ENCODE measurements at regions not wholly inside any gene's neighbourhood (a gene's known extent, or its start where the extent isn't known, plus 50 kb on each side); places are given as distances from the start of the nearest gene placed in this dataset.

DNA sequence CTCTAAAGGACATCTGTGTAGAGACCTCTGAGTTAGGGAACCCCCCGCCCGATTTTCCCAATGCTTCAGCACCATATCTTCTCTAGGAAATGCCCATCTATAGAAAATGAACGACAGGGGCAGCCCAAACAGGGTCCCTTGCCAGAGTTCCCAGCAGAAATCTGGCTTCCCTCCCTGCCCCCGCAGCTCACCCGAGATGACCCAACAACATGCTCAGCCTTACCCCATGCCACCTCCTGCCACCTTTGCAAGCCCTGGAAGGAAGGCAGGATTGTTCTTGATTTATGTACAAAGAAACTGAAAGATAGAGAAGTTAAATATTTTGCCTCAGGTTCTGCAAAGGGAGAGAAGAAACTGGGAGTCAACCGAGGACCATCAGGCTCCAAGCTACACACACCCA lies 105.6 kb upstream of the UQCRFS1 start:
- TF ChIP-seq, protein P1, sequence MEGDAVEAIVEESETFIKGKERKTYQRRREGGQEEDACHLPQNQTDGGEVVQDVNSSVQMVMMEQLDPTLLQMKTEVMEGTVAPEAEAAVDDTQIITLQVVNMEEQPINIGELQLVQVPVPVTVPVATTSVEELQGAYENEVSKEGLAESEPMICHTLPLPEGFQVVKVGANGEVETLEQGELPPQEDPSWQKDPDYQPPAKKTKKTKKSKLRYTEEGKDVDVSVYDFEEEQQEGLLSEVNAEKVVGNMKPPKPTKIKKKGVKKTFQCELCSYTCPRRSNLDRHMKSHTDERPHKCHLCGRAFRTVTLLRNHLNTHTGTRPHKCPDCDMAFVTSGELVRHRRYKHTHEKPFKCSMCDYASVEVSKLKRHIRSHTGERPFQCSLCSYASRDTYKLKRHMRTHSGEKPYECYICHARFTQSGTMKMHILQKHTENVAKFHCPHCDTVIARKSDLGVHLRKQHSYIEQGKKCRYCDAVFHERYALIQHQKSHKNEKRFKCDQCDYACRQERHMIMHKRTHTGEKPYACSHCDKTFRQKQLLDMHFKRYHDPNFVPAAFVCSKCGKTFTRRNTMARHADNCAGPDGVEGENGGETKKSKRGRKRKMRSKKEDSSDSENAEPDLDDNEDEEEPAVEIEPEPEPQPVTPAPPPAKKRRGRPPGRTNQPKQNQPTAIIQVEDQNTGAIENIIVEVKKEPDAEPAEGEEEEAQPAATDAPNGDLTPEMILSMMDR (conservative IDR thresholded peaks at IDR 0.05; ENCODE audit: control insufficient read depth, insufficient read depth, low read depth, low read length), result no peak
- no peak for DNase-seq (ENCODE audit: low read depth)
- no peak overlapping the region for H3K4me3 ChIP-seq (ENCODE audit: control insufficient read depth, low read depth, low read length)

DNA sequence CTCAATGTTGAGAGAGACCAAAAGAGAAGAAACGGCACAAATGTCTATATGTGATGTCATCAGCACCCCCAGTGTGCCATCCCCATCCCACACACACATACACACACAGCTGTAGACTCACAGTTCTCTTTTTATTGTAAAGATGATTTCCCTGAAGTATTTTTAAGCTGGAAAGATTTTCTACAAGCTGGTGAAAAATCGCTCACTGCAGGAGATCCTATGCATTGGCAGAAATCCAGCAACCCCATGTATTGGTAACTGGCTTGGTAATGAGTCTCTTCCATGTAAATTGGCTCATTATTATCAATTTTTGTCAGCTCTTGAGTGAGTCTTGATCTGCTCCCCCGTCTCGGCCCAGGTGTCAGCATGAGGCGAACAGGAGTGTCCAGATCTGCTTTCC lies 107.1 kb upstream of the UQCRFS1 start:
- H3K4me3 ChIP-seq (ENCODE audit: control insufficient read depth, low read depth, low read length), result no peak overlapping the region
- no peak for DNase-seq (ENCODE audit: low read depth)
- TF ChIP-seq, protein P1 (conservative IDR thresholded peaks at IDR 0.05; ENCODE audit: control insufficient read depth, insufficient read depth, low read depth, low read length), result no peak

DNA sequence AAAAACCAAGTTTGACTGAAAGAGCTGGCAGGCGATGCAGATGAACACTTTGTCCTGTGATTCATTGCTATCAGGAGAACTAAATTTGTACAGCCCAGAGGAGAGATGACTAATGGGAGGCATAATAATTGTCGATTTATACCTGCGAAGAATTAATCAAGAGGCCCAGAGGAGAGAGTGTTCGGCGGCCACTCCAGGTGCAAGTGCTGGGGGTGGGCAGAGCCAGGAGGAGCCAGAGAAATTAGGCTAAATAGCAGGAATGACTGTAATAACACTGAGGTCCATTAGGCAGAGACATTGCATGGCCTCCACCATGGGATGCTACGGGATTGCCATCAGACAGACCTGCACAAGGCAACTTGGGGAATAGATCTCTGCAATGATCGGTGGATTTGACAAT lies 107.7 kb upstream of the UQCRFS1 start:
- TF ChIP-seq, protein P1 (conservative IDR thresholded peaks at IDR 0.05; ENCODE audit: control insufficient read depth, insufficient read depth, low read depth, low read length), result no peak
- H3K4me3 ChIP-seq (ENCODE audit: control insufficient read depth, low read depth, low read length), result no peak overlapping the region
- DNase-seq (ENCODE audit: low read depth), result no peak

DNA sequence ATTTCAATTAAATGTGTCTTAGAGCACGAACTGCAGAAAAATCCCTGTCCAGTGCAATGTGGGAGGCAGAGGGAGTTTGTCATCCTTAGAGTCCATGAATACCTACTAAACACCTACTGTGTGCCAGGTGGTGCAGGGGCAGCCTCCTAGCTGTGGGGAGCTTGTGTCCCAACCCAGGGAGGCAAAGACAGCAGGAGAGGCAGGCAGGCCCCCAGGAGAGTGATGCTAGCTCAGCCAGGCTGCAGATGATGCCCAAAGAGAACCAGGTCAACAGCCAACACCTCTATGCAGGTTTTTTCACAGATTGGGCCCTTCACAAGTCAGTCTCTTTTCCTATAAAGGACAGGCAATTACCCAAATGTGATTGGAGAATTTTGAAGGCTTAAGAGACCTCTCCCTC lies 108.2 kb upstream of the UQCRFS1 start:
- no peak for DNase-seq (ENCODE audit: low read depth)
- TF ChIP-seq, protein P1 (conservative IDR thresholded peaks at IDR 0.05; ENCODE audit: control insufficient read depth, insufficient read depth, low read depth, low read length), result no peak
- H3K4me3 ChIP-seq (ENCODE audit: control insufficient read depth, low read depth, low read length), result no peak overlapping the region

DNA sequence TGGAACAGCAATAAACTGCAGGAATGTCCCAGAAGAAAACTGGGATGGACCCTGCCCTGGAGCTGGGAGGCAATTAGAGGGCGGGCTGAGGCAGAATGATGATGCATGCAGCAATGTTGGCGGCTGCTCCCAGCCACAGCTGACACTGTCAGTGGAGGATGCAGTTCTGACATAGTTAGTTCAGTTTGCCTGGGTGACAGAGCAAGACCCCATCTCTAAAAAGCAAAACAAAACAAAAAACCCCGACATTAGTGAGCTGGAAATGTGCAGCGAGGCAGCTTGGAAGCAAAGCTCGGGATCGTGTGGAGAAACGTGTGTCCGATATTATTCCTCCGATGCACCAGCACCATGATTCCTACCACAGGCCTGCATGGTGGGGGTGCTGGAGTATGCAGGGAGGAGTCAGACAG lies 110.1 kb upstream of the UQCRFS1 start:
- H3K4me3 ChIP-seq (ENCODE audit: control insufficient read depth, low read depth, low read length), result no peak overlapping the region
- TF ChIP-seq, protein P1 (conservative IDR thresholded peaks at IDR 0.05; ENCODE audit: control insufficient read depth, insufficient read depth, low read depth, low read length), result no peak
- no peak for DNase-seq (ENCODE audit: low read depth)

DNA sequence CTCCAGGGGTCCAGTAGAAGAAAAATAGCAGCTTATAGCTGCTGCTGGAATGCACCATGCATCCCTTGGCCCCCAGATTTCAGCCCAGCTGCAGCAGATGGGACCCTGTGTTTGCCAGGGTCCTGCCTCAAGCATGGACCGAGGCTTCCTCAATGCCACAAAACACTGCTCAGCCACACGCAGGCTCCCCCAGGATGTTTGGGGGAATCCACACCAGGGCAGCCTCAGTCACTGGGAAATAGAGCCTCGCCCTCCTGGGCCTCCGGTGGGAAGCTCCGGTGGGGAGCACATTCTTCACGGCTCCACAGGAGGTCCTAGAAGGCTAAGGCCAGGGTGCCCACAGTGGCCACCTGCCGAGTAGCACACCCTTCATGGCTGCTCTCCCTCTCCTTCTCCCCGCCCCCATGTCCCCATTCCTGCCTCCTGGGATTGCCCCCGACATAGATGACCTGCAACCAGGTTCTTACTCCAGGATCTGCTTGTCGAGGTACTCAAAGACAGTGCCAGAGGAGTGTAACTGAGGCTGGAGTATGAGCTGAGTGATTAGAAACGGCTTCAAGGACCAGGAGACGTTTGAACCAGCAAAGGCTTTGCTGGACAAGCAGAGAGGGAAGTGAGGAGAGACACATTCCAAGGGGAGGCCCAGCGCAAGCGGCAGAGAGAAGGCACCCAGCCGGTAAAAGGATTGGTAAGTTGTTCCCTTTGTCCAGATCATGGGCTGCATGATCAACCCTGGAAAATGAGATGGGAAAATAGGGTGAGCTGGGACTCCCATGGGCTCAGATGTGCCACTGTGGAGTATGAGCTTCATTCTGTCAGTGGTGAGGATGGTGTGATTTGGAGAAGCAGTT lies 110.7 kb upstream of the UQCRFS1 start:
- H3K4me3 ChIP-seq (ENCODE audit: control insufficient read depth, low read depth, low read length), result no peak overlapping the region
- DNase-seq (ENCODE audit: low read depth), result no peak
- TF ChIP-seq, protein P1 (conservative IDR thresholded peaks at IDR 0.05; ENCODE audit: control insufficient read depth, insufficient read depth, low read depth, low read length), result no peak
